K562 (cell line): ENCODE measurements at regions not wholly inside any gene's neighbourhood (a gene's known extent, or its start where the extent isn't known, plus 50 kb on each side); places are given as distances from the start of the nearest gene placed in this dataset.

Experiments
- ATAC-seq: fragments of 200-7000 bp; cut with Tn5 transposase; 3 replicates; pipeline ENCODE4 v1.9.1; 2020; ENCODE audit warnings: moderate library complexity
- BruUV-seq: library from RNA; stranded (reverse); fragments of 400-500 nt; replicated peaks from 2 replicates; lab custom pipeline; 2021; lab: Mats Ljungman, UMichigan
- CTCF ChIA-PET: fragments of 300-600 bp; formaldehyde crosslinking; extraction: SDS; loops from one replicate; lab custom pipeline; 2021; ENCODE audit warnings: low intra/inter-chr PET ratio; lab: Yijun Ruan, JAX
- POLR2A ChIA-PET: fragments of 300-600, 350-650 bp; sonication (Branson Sonifier 250); formaldehyde crosslinking; extraction: SDS; loops from one replicate; lab custom pipeline; 2021; ENCODE audit warnings: antibody characterized with exemption, inconsistent platforms; lab: Yijun Ruan, JAX
- DNase-seq, 4 experiments: peaks; one replicate each; pipeline versions ENCODE4 v3.0.0 to v3.0.0-alpha.2; 2011 to 2018; ENCODE audit warnings: low spot score in 3 of 4, mixed read lengths in 3 of 4; ENCODE audit errors: extremely low read depth in 1 of 4
- FAIRE-seq: peaks from 2 replicates; lab custom pipeline; 2011; peaks lifted over from hg19 to GRCh38; lab: Jason Lieb, UNC
- H2AFZ ChIP-seq: 2 replicates; pipeline ENCODE4 v1.6.0; 2011; ENCODE audit warnings: low read depth, low read length, control low read depth, inconsistent platforms
- H3K27ac ChIP-seq: fragments of 200-600 bp; 3 replicates; pipeline ENCODE4 v1.8.0; 2011; ENCODE audit warnings: low read depth, mild to moderate bottlenecking, control low read depth, inconsistent platforms, low read length, moderate library complexity, mixed read lengths; ENCODE audit errors: extremely low read depth
- H3K27me3 ChIP-seq, 2 experiments: fragments of 300-600 bp in 1 of 2; 2 replicates in 1 of 2; 3 replicates in 1 of 2; pipeline versions ENCODE4 v1.6.0 to v1.8.0; 2011; ENCODE audit warnings: inconsistent platforms in 2 of 2, low read length in 2 of 2, mild to moderate bottlenecking in 1 of 2, mixed read lengths in 1 of 2, moderate library complexity in 1 of 2; ENCODE audit not compliant: control insufficient read depth in 2 of 2, insufficient read depth in 2 of 2
- H3K36me3 ChIP-seq: fragments of 300-600 bp; 3 replicates; pipeline ENCODE4 v1.8.0; 2011; ENCODE audit warnings: mild to moderate bottlenecking, low read length, inconsistent platforms; ENCODE audit not compliant: control insufficient read depth, insufficient read depth
- H3K4me1 ChIP-seq, 2 experiments: fragments of 200-600 bp in 1 of 2; replicated peaks in 1 of 2; 2 replicates in 1 of 2; 3 replicates in 1 of 2; pipeline versions ENCODE4 v1.5.1 to v1.8.0; 2011; ENCODE audit warnings: inconsistent platforms in 2 of 2, low read length in 2 of 2, mild to moderate bottlenecking in 1 of 2, mixed read lengths in 1 of 2, moderate library complexity in 1 of 2; ENCODE audit not compliant: control insufficient read depth in 2 of 2, insufficient read depth in 2 of 2
- H3K4me2 ChIP-seq: 2 replicates; pipeline ENCODE4 v1.6.1; 2011; ENCODE audit warnings: low read length, control low read depth, inconsistent platforms, mixed read lengths; ENCODE audit not compliant: insufficient read depth
- H3K4me3 ChIP-seq: fragments of 200-600 bp; sonication (generic), shearing (Covaris generic); 2 replicates; pipeline ENCODE4 v1.5.1; 2016; ENCODE audit warnings: control low read depth, inconsistent platforms
- H3K79me2 ChIP-seq: fragments of 200-600 bp; 3 replicates; pipeline ENCODE4 v1.8.0; 2011; ENCODE audit warnings: low read length, inconsistent platforms; ENCODE audit not compliant: control insufficient read depth, insufficient read depth
- H3K9ac ChIP-seq, 2 experiments: 2 replicates each; pipeline versions ENCODE4 v1.6.0 to v1.6.1; 2011; ENCODE audit warnings: low read depth in 2 of 2, low read length in 2 of 2, control low read depth in 1 of 2, inconsistent platforms in 1 of 2, mild to moderate bottlenecking in 1 of 2, mixed read lengths in 1 of 2; ENCODE audit not compliant: insufficient read depth in 1 of 2
- H3K9me1 ChIP-seq: one replicate; pipeline ENCODE4 v1.6.0; 2011; ENCODE audit warnings: inconsistent platforms, mild to moderate bottlenecking, low read length, moderate library complexity; ENCODE audit not compliant: control insufficient read depth, insufficient read depth
- H3K9me3 ChIP-seq: replicated peaks from 2 replicates; pipeline ENCODE4 v1.5.1; 2011; ENCODE audit warnings: low read depth, low read length, inconsistent platforms; ENCODE audit not compliant: control insufficient read depth, insufficient read depth
- H4K20me1 ChIP-seq: replicated peaks from 2 replicates; pipeline ENCODE4 v1.6.1; 2011; ENCODE audit warnings: low read length, inconsistent platforms, mixed read lengths; ENCODE audit not compliant: control insufficient read depth, insufficient read depth
- ARID4B ChIP-seq: sonication (generic); formaldehyde crosslinking; IDR thresholded peaks from 2 replicates; pipeline ENCODE4 v1.8.0; 2022; ENCODE audit warnings: mild to moderate bottlenecking, missing genetic modification reagents
- C11orf30 ChIP-seq: fragments of 450-650 bp; IDR thresholded peaks from 2 replicates; pipeline ENCODE4 v1.6.1; 2016; ENCODE audit warnings: low read depth, mild to moderate bottlenecking
- CBFA2T2 ChIP-seq: fragments of 450-650 bp; conservative IDR thresholded peaks from 2 replicates; pipeline ENCODE4 v1.6.1; 2017; ENCODE audit warnings: mild to moderate bottlenecking
- CBX8 ChIP-seq: fragments of 200-600 bp; sonication (generic); IDR thresholded peaks from 2 replicates; pipeline ENCODE4 v1.6.1; 2012; ENCODE audit warnings: borderline replicate concordance, mixed run types, low read depth, mild to moderate bottlenecking, moderate library complexity, mixed read lengths, low read length, control low read depth, inconsistent platforms; ENCODE audit not compliant: poor library complexity, severe bottlenecking; ENCODE audit errors: extremely low read depth
- CHD2 ChIP-seq: IDR thresholded peaks from 2 replicates; pipeline ENCODE4 v1.6.1; 2011; ENCODE audit warnings: low read depth, low read length
- FOSL1 ChIP-seq: fragments of 200-800 bp; sonication (Bioruptor generic); conservative IDR thresholded peaks from 2 replicates; pipeline ENCODE4 v1.6.1; 2016; ENCODE audit warnings: missing genetic modification characterization, missing compliant biosample characterization
- GABPB1 ChIP-seq: sonication (generic); formaldehyde crosslinking; IDR thresholded peaks from 2 replicates; pipeline ENCODE4 v1.8.0; 2022; ENCODE audit warnings: mild to moderate bottlenecking, missing genetic modification reagents
- HEY1 ChIP-seq: fragments of 250-450 bp; sonication (Bioruptor Pico); IDR thresholded peaks from 2 replicates; pipeline ENCODE4 v1.5.0; 2020; ENCODE audit warnings: mild to moderate bottlenecking, moderate library complexity, borderline replicate concordance
- MAZ ChIP-seq, 2 experiments: fragments of 450-650 bp in 1 of 2; sonication (generic) in 1 of 2; formaldehyde crosslinking; IDR thresholded peaks in 1 of 2; conservative IDR thresholded peaks in 1 of 2; 2 replicates each; pipeline versions ENCODE4 v1.4.0 to v1.5.0; 2020; ENCODE audit warnings: mild to moderate bottlenecking in 1 of 2, missing genetic modification reagents in 1 of 2
- NR0B1 ChIP-seq: fragments of 450-650 bp; IDR thresholded peaks from one replicate; pipeline ENCODE4 v1.6.1; 2018; ENCODE audit warnings: mild to moderate bottlenecking, moderate library complexity; ENCODE audit not compliant: partially characterized antibody
- NUFIP1 ChIP-seq: fragments of 450-650 bp; IDR thresholded peaks from 2 replicates; pipeline ENCODE4 v1.6.1; 2018; ENCODE audit not compliant: partially characterized antibody
- POLR3A ChIP-seq: IDR thresholded peaks from 2 replicates; pipeline ENCODE4 v1.6.1; 2011; ENCODE audit warnings: borderline replicate concordance, mild to moderate bottlenecking, moderate library complexity; ENCODE audit not compliant: insufficient read length, insufficient read depth; ENCODE audit errors: extremely low read depth
- PTBP1 ChIP-seq: fragments of 200-400 bp; formaldehyde crosslinking; IDR thresholded peaks from 2 replicates; pipeline ENCODE4 v1.6.1; 2017; ENCODE audit warnings: low read depth, low read length
- ZNF146 ChIP-seq: IDR thresholded peaks from one replicate; pipeline ENCODE4 v1.6.1; 2018; ENCODE audit warnings: missing compliant biosample characterization; ENCODE audit not compliant: unreplicated experiment
- ZNF239 ChIP-seq: fragments of 250-450 bp; sonication (Bioruptor Pico); IDR thresholded peaks from 2 replicates; pipeline ENCODE4 v1.4.0; 2020; ENCODE audit warnings: mild to moderate bottlenecking
- ZNF280A ChIP-seq: fragments of 450-650 bp; IDR thresholded peaks from 2 replicates; pipeline ENCODE4 v1.6.1; 2018; ENCODE audit warnings: mild to moderate bottlenecking, low read depth; ENCODE audit not compliant: partially characterized antibody
- ZNF347 ChIP-seq: fragments of 450-650 bp; formaldehyde crosslinking; IDR thresholded peaks from 2 replicates; pipeline ENCODE4 v1.4.0; 2020; ENCODE audit warnings: low read depth, mild to moderate bottlenecking, moderate library complexity
- ZNF695 ChIP-seq: fragments of 450-650 bp; formaldehyde crosslinking; IDR thresholded peaks from 2 replicates; pipeline ENCODE4 v1.4.0; 2020; ENCODE audit warnings: mild to moderate bottlenecking, moderate library complexity
- in situ Hi-C: fragments of 300-500 bp; cut with MboI; formaldehyde crosslinking; loops from 4 replicates; pipeline ENCODE4 v1.15.0; 2018; ENCODE audit warnings: inconsistent platforms, mixed read lengths
- intact Hi-C: fragments of 100-400 bp; cut with micrococcal nuclease; formaldehyde crosslinking; loops from 2 replicates; pipeline ENCODE4 v1.14.2; 2022

GRCh38 chr12:73531752-73532151, 1005.9 kb upstream of the ATXN7L3B start:
- H3K27me3 ChIP-seq: no peaks in the 10 kb centered on the region
- FAIRE-seq (no peak), DNase-seq (no peak), ATAC-seq (no peak)
- H3K36me3 ChIP-seq: no peaks in the 10 kb centered on the region
- intact Hi-C loops: no loop called here
- no peaks in the 10 kb centered on the region for H4K20me1 ChIP-seq
- no TSS peak for BruUV-seq
- no peak overlapping the region for H3K4me3 ChIP-seq
- no peak overlapping the region for H3K4me2 ChIP-seq
- no peaks in the 10 kb centered on the region for H3K9me1 ChIP-seq
- in situ Hi-C loops: no loop called here
- no peaks in the 10 kb centered on the region for H3K9me3 ChIP-seq
- H3K4me1 ChIP-seq: no peaks in the 10 kb centered on the region
- ChIA-PET CTCF (no interaction called here), POLR2A (no interaction called here)
- H3K9ac ChIP-seq: no peak overlapping the region
- H2AFZ ChIP-seq: no peak overlapping the region
- no peak overlapping the region for H3K27ac ChIP-seq
- no peaks in the 10 kb centered on the region for H3K79me2 ChIP-seq
- TF ChIP-seq NR0B1 (no peak), ZNF347 (CRISPR knock-in tag) (no peak), MAZ (CRISPR knock-in tag; conservative IDR thresholded peaks at IDR 0.05 in 1 of 2, IDR thresholded peaks at IDR 0.05 in 1 of 2) (no peak), C11orf30 (no peak), NUFIP1 (no peak), ZNF146 (CRISPR knock-in tag) (no peak), POLR3A (no peak), FOSL1 (tag) (no peak), CBX8 (no peak), CHD2 (no peak), PTBP1 (no peak), ZNF239 (CRISPR knock-in tag) (no peak), GABPB1 (CRISPR knock-in tag) (no peak), HEY1 (CRISPR knock-in tag) (no peak), ZNF695 (no peak), ARID4B (CRISPR knock-in tag) (no peak), CBFA2T2 (no peak), ZNF280A (no peak)
